ENCODE measurements at regions not wholly inside any gene's neighbourhood (a gene's known extent, or its start where the extent isn't known, plus 50 kb on each side); places are given as distances from the start of the nearest gene placed in this dataset.

GRCh38 chr15:58348095-58348812 is 83.5 kb upstream of the LIPC start:
- ChIA-PET POLR2A (ENCODE audit: low non-redundant PET) (no interaction called here), CTCF (no interaction called here)
- no TSS peak for BruUV-seq (replicated peaks)

GRCh38 chr15:58352026-58352929 is 79.5 kb upstream of the LIPC start:
- CTCF ChIA-PET = no interaction called here
- POLR2A ChIA-PET (ENCODE audit: low non-redundant PET) = no interaction called here
- Histone ChIP-seq H3K27me3 (replicated peaks; ENCODE audit: insufficient read depth, low read depth, low read length, poor library complexity) (no peaks in the 10 kb centered on the region), H3K27ac (ENCODE audit: low read depth, low read length, poor library complexity, severe bottlenecking) (no peak overlapping the region), H3K4me3 (ENCODE audit: low read depth, low read length, poor library complexity, severe bottlenecking) (no peak overlapping the region), H3K4me1 (ENCODE audit: insufficient read depth, low read length, poor library complexity, severe bottlenecking) (peaks cover 7% of the 10 kb centered on the region), H3K36me3 (ENCODE audit: insufficient read depth, low read length, poor library complexity, severe bottlenecking) (no peaks in the 10 kb centered on the region), H3K9me3 (ENCODE audit: low read depth, low read length, poor library complexity, severe bottlenecking) (no peaks in the 10 kb centered on the region)
- intact Hi-C loops (cut with micrococcal nuclease; ENCODE audit: unreplicated experiment) = no loop called here
- BruUV-seq (replicated peaks) = no TSS peak
- TF ChIP-seq CTCF (conservative IDR thresholded peaks at IDR 0.05; ENCODE audit: low read depth, low read length) (no peak), EZH2 (IDR thresholded peaks at IDR 0.05; ENCODE audit: borderline replicate concordance, low read depth, low read length, poor library complexity, severe bottlenecking) (no peak)
- peak; percentile 32 for DNase-seq (ENCODE audit: low spot score)

More at GRCh38 chr15:58348095-58348812, 83.5 kb upstream of the LIPC start:
- intact Hi-C loops (cut with micrococcal nuclease; ENCODE audit: unreplicated experiment) = no loop called here
- Histone ChIP-seq H3K27ac (ENCODE audit: low read depth, low read length, poor library complexity, severe bottlenecking) (no peak overlapping the region), H3K4me3 (ENCODE audit: low read depth, low read length, poor library complexity, severe bottlenecking) (no peak overlapping the region), H3K27me3 (replicated peaks; ENCODE audit: insufficient read depth, low read depth, low read length, poor library complexity) (no peaks in the 10 kb centered on the region), H3K36me3 (ENCODE audit: insufficient read depth, low read length, poor library complexity, severe bottlenecking) (no peaks in the 10 kb centered on the region), H3K4me1 (ENCODE audit: insufficient read depth, low read length, poor library complexity, severe bottlenecking) (peaks cover 7% of the 10 kb centered on the region), H3K9me3 (ENCODE audit: low read depth, low read length, poor library complexity, severe bottlenecking) (no peaks in the 10 kb centered on the region)
- TF ChIP-seq EZH2 (IDR thresholded peaks at IDR 0.05; ENCODE audit: borderline replicate concordance, low read depth, low read length, poor library complexity, severe bottlenecking) (no peak), CTCF (conservative IDR thresholded peaks at IDR 0.05; ENCODE audit: low read depth, low read length) (no peak)
- DNase-seq (ENCODE audit: low spot score) = no peak

GRCh38 chr15:58355382-58355971 is 76.3 kb upstream of the LIPC start:
- intact Hi-C loops (cut with micrococcal nuclease; ENCODE audit: unreplicated experiment) = no loop called here
- ChIA-PET POLR2A (ENCODE audit: low non-redundant PET) (interaction anchor here (0.5 kb wide), 1 partner anchor 1985 kb away, joined by 3 read pairs; no protein-coding TSS in a partner anchor), CTCF (no interaction called here)
- no peak for DNase-seq (ENCODE audit: low spot score)
- BruUV-seq (replicated peaks) = no TSS peak
- Histone ChIP-seq H3K9me3 (ENCODE audit: low read depth, low read length, poor library complexity, severe bottlenecking) (no peaks in the 10 kb centered on the region), H3K36me3 (ENCODE audit: insufficient read depth, low read length, poor library complexity, severe bottlenecking) (no peaks in the 10 kb centered on the region), H3K4me1 (ENCODE audit: insufficient read depth, low read length, poor library complexity, severe bottlenecking) (peaks cover 10% of the 10 kb centered on the region), H3K27me3 (replicated peaks; ENCODE audit: insufficient read depth, low read depth, low read length, poor library complexity) (no peaks in the 10 kb centered on the region), H3K27ac (ENCODE audit: low read depth, low read length, poor library complexity, severe bottlenecking) (no peak overlapping the region), H3K4me3 (ENCODE audit: low read depth, low read length, poor library complexity, severe bottlenecking) (no peak overlapping the region)
- no peak for TF ChIP-seq CTCF (conservative IDR thresholded peaks at IDR 0.05; ENCODE audit: low read depth, low read length)
- no peak for TF ChIP-seq EZH2 (IDR thresholded peaks at IDR 0.05; ENCODE audit: borderline replicate concordance, low read depth, low read length, poor library complexity, severe bottlenecking)
